ENCODE measurements at regions not wholly inside any gene's neighbourhood (a gene's known extent, or its start where the extent isn't known, plus 50 kb on each side); places are given as distances from the start of the nearest gene placed in this dataset.

DNA sequence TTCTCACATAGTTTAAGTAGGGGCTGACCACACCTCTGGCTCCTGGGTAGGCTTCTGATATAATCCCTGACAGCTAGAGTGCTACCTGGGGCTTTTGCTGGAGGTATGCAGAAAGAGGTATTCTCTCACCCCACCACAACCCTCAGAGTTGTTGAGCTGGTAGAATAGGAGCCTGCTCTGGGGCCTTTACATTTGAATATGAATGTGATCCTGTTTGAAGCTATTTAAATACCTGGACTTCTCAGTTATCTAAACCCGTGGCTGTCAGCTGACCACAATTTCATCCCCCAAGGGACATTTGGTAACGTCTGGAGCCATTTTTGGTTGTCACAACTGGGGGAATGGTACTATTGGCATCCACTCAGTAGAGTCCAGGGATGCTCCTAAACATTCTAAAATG is 669.1 kb downstream of the SATB2 start:
- FAIRE-seq: no peak

- no peak for FAIRE-seq
Observed at GRCh38 chr2:198782734-198783133, 675.0 kb downstream of the SATB2 start.

- FAIRE-seq: peak; percentile 93
Observed at GRCh38 chr2:198776616-198777406, 680.9 kb downstream of the SATB2 start.

DNA sequence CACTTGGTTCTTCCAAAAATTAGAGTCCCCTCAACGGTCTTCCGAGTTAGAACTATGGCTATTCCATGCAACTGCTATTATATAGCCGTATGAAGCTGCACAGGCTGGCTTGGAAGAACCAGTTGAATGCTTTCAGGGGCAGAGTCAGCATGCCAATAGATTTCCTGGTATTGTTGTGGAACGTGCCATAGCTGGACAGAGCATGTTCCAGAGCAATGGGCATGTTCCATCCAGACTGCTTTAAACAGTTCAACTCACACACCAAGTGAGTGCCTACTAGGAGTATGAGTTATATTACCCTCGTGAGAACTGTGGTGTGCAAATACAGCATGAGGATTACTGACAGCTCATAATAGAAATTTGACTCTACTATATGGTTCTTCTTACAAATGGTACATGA is 682.0 kb downstream of the SATB2 start:
- no peak for FAIRE-seq

- peak; percentile 64 for FAIRE-seq
Observed at GRCh38 chr2:198774576-198774975, 683.2 kb downstream of the SATB2 start.

DNA sequence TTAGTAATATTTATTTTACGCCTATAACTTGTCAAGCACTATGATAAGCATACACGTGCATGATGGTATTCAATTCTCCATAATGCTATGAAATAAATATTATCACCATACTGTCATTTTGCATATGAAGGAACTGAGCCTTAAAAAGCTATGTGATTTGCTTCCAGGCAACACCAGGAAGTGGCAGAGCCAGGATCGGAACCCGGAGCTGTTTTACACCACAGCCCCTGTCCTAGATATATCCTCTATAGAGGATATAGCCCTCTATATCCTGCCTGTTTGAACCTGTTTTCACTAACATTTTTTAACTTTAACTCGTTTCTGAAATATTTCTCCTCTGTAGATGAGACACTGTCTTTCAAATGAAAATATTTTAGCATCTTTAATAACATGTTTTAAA is 690.0 kb downstream of the SATB2 start:
- no peak for FAIRE-seq

DNA sequence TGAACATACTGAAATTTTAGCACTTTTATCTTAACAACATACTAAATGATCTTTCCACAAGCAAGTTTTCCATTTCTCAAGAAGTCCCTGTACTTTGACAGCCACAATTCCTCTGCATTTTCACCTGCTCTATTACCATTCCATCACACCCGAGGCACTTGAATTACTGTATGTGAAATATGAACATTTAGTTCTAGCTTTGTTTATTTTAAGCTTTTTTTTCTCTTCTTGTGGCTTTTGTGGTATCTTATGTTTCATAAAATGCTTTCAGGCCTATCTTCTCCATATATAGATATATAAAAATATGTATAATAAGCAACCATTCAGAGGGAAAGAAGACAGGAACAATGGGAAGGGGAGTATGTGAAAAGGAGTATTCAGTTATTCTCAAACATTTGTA is 693.9 kb downstream of the SATB2 start:
- no peak for FAIRE-seq

DNA sequence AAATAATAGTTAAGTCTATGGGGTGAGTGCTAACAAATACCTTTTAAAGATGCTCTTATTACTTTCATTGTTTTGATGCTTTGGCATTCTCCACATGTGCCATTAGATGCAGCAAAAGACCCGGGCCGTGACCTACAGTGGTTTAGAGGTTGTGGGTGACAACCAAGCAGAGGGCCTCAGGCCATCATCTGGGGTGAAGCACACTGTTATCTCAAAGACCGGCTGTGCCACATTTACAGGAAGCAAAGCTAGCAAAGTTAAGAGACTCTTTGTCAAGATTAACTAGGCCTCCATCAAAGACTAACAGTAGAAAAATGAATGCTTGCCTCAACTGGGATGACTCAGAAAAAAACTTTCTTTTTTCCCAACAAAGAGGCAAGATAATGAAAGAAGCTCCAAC is 695.3 kb downstream of the SATB2 start:
- no peak for FAIRE-seq

GRCh38 chr2:198757069-198757468 is 700.7 kb downstream of the SATB2 start:
- FAIRE-seq: peak; percentile 21

DNA sequence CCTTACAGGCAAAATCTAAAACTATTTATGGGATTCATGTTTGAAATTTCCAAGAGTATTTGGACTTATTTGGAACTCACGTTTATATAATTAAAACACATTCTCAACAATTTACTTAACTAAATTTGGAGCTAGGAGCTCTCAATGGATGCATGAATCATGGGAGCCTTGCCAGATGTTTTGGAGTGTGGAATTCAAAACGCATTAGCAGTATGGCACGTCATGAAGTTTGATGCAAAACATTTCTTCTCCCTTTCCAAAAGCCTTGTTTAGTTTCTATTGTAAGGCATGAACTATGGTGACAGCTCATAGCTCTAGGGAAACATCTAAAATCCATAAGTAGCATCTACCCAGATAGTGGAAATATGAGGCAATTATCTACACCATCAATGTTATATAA is 701.6 kb downstream of the SATB2 start:
- no peak for FAIRE-seq

DNA sequence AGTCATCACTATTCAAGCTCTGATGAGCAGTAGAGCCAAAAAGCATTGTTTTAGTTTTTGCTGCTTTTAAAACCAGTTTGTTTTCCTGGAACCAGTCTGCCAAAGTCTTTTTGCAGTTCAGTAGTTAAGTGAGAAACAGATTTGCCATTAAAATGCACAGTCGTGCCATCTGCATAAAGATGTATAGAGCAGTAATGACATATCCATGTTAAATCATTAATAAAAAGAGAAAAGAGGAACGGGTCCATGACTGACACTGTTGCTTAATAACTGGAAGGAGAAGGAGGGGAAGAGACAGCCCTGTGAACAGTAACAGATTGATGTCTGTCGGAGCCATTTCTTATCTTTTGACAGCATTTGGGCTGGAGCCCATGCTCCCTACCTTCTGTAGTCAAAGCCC is 704.6 kb downstream of the SATB2 start:
- no peak for FAIRE-seq

DNA sequence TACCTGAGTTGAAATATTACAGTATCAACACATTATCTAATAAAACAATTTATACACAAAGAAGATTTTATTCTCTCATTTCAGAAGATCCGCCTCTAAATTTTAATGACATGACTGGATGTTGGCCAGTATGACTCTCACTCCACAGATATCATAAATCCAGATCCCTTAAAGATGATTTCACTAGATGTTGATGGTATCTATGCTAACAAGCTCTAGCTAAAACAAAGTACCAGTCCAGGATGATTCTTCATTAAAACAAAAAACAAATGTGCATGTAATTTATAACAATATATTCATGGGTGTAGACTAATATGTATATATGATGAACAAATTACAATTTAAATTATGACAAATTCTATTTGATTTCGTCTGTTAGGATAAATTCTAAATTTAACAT is 708.4 kb downstream of the SATB2 start:
- FAIRE-seq: peak; percentile 89

GRCh38 chr2:198731842-198732399 is 725.8 kb downstream of the SATB2 start:
- FAIRE-seq: no peak

- no peak for FAIRE-seq
Observed at GRCh38 chr2:198720266-198720665, 737.5 kb downstream of the SATB2 start.

GRCh38 chr2:198717451-198717850 is 740.3 kb downstream of the SATB2 start:
- FAIRE-seq: no peak

- no peak for FAIRE-seq
Observed at GRCh38 chr2:198715302-198715835, 742.4 kb downstream of the SATB2 start.

DNA sequence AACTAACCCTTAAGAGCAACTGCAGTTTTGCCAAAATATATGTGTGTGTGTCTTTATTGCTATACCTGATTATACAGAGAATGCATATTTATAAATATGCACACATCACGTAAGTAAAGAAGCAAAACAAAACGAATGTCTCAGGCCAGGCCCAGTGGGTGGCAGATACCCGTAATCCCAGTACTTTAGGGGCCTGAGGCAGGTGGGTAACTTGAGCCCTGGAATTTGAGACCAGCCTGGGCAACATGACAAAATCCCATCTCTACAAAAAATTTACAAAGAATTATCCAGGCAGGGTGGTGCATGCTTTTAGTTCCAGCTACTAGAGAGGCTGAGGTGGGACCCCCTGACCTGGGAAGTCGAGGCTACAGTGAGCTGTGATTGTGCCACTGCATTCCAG is 745.3 kb downstream of the SATB2 start:
- FAIRE-seq: no peak

- FAIRE-seq: no peak
Observed at GRCh38 chr2:198711484-198711883, 746.3 kb downstream of the SATB2 start.

- no peak for FAIRE-seq
Observed at GRCh38 chr2:198710562-198710961, 747.2 kb downstream of the SATB2 start.

DNA sequence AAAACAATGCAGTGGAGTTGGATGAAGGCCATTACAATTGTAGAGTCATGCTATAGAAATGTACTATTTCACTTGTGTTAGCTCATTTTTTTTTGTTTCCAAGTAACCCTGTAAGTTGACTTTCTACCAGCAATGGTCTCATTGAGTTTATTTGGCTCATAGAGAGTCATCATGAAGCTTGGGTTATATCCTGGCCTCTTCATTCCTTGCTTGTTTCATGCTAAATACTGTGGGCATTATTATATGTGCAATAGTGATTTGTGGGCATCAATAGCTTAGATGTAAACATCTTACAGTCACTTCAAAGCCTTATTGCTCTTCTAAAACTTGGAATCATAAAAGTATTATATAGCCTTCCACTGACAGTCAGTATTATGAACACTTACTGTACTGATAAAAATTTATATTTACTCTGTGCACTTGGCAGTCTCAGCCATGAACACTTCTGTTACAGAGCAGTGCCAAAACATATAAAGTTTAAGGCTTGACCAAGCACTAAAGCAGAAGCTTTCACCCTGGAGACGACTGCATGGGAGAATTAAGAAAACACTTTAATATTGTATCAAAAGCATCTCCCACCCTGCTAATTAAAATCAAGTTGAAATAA is 751.2 kb downstream of the SATB2 start:
- FAIRE-seq: peak; percentile 10

DNA sequence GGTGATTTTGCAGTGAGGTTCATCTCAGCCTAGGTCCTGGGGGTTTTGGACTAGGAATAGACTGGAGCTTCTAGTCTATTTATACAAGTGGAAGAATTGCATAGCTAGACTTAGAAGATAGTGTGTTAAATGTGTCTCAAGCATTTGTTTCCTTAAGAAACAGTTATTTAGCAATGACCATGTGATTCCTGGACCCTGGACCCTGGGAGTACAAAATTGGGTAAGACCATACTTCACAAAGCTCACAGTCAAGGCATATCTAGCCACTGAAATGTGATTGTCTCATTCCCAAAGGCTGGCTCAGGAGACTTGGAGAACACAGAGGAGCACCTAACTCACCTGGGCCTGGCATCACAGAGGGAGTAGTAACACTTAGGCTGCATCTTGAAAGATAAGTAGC is 754.5 kb downstream of the SATB2 start:
- no peak for FAIRE-seq

DNA sequence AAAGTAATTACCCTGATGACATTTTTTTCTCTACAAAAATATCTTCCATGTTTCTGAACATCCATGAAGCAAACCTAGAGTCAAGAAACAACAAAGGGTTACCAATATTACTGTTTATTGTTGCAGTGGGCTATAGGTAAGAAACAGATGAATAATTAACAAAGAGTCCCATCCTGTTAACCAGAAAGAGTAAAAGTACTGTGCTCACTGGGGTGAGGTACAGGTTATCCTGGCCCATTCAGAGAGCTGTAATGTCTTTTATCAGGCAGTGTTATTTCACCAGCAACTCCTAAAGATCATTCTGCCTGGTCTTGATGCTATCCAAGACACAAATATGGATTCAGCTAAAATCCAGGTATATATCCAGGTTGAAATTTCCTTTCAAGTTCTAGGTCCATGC is 754.9 kb downstream of the SATB2 start:
- no peak for FAIRE-seq

DNA sequence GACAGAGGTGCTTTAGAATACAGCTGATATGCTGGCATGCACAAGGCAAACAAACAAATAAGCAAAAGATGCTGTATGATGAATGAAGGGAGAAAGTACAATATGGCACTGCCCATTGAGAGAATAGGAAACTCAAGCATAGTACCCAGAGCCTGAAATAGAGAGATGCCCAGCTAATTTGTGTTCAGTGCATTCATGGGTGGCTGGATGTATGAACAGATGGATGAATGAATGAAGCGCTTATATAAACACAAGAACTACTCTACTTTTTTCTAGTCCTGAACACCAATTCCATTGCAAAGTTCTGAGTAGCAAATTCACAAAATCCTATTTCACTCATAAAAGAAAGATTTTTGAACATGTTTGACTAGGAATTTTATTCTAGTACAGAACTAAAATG is 756.3 kb downstream of the SATB2 start:
- no peak for FAIRE-seq

GRCh38 chr2:198700319-198700718 is 757.4 kb downstream of the SATB2 start:
- FAIRE-seq: no peak

Measured in colon (tissue), 2 donors.